ENCODE measurements at regions not wholly inside any gene's neighbourhood (a gene's known extent, or its start where the extent isn't known, plus 50 kb on each side); places are given as distances from the start of the nearest gene placed in this dataset.
"Not testable (repeated sequence)": the region's sequence is repeated elsewhere in the genome, so short reads cannot be mapped to it uniquely, and the experiment has no call there.

GRCh38 chr3:65265942-65266590, 578.3 kb upstream of the ADAMTS9 start:
- H3K36me3 ChIP-seq (ENCODE audit: control insufficient read depth, insufficient read depth, low read length): no peaks in the 10 kb centered on the region
- no peak overlapping the region for H3K9ac ChIP-seq
- no peak for TF ChIP-seq CTCF (IDR thresholded peaks at IDR 0.05)
- no peak overlapping the region for H3K4me3 ChIP-seq (ENCODE audit: low read depth, low read length)
- no peak overlapping the region for H3K4me2 ChIP-seq (ENCODE audit: low read length)
- H3K4me1 ChIP-seq: peaks cover 13% of the 10 kb centered on the region
- no peak overlapping the region for H3K27ac ChIP-seq
- H3K9me3 ChIP-seq (ENCODE audit: control insufficient read depth, low read length): no peaks in the 10 kb centered on the region
- H3K27me3 ChIP-seq (ENCODE audit: control insufficient read depth, insufficient read depth, low read length): no peaks in the 10 kb centered on the region
- no peaks in the 10 kb centered on the region for H3K79me2 ChIP-seq
- H2AFZ ChIP-seq: no peak overlapping the region

- no peak for TF ChIP-seq CTCF (IDR thresholded peaks at IDR 0.05)
- Histone ChIP-seq H3K4me3 (ENCODE audit: low read depth, low read length) (no peak overlapping the region), H3K27ac (no peak overlapping the region), H3K4me1 (peaks cover 13% of the 10 kb centered on the region), H3K36me3 (ENCODE audit: control insufficient read depth, insufficient read depth, low read length) (no peaks in the 10 kb centered on the region), H3K9me3 (ENCODE audit: control insufficient read depth, low read length) (no peaks in the 10 kb centered on the region), H3K4me2 (ENCODE audit: low read length) (no peak overlapping the region), H3K9ac (no peak overlapping the region), H3K27me3 (ENCODE audit: control insufficient read depth, insufficient read depth, low read length) (no peaks in the 10 kb centered on the region), H2AFZ (no peak overlapping the region), H3K79me2 (no peaks in the 10 kb centered on the region)
These were observed 577.7 kb upstream of the ADAMTS9 start for GRCh38 chr3:65265511-65265910.

- no peak overlapping the region for H3K4me3 ChIP-seq (ENCODE audit: low read depth, low read length)
- no peak for TF ChIP-seq CTCF (IDR thresholded peaks at IDR 0.05)
These were observed 574.7 kb upstream of the ADAMTS9 start for GRCh38 chr3:65262548-65262947.

GRCh38 chr3:65259946-65260345, 572.1 kb upstream of the ADAMTS9 start:
- Histone ChIP-seq H3K9ac (no peak overlapping the region), H3K79me2 (no peaks in the 10 kb centered on the region), H2AFZ (peak overlapping the region; percentile 50), H3K36me3 (ENCODE audit: control insufficient read depth, insufficient read depth, low read length) (no peaks in the 10 kb centered on the region), H3K4me3 (ENCODE audit: low read depth, low read length) (no peak overlapping the region), H3K4me1 (no peaks in the 10 kb centered on the region), H3K4me2 (ENCODE audit: low read length) (no peak overlapping the region), H3K27me3 (ENCODE audit: control insufficient read depth, insufficient read depth, low read length) (no peaks in the 10 kb centered on the region), H3K27ac (no peak overlapping the region), H3K9me3 (ENCODE audit: control insufficient read depth, low read length) (no peaks in the 10 kb centered on the region)
- no peak for TF ChIP-seq CTCF (IDR thresholded peaks at IDR 0.05)

More at GRCh38 chr3:65262548-65262947, 574.7 kb upstream of the ADAMTS9 start:
- Histone ChIP-seq H3K27me3 (ENCODE audit: control insufficient read depth, insufficient read depth, low read length) (no peaks in the 10 kb centered on the region), H3K9ac (no peak overlapping the region), H3K36me3 (ENCODE audit: control insufficient read depth, insufficient read depth, low read length) (no peaks in the 10 kb centered on the region), H2AFZ (no peak overlapping the region), H3K27ac (no peak overlapping the region), H3K4me1 (no peaks in the 10 kb centered on the region), H3K9me3 (ENCODE audit: control insufficient read depth, low read length) (no peaks in the 10 kb centered on the region), H3K79me2 (no peaks in the 10 kb centered on the region), H3K4me2 (ENCODE audit: low read length) (no peak overlapping the region)

GRCh38 chr3:65252914-65253313, 565.1 kb upstream of the ADAMTS9 start:
- H3K4me3 ChIP-seq (ENCODE audit: low read depth, low read length); H3K9me3 ChIP-seq (ENCODE audit: control insufficient read depth, low read length); H3K4me2 ChIP-seq (ENCODE audit: low read length); H3K27ac ChIP-seq; H3K36me3 ChIP-seq (ENCODE audit: control insufficient read depth, insufficient read depth, low read length); H3K9ac ChIP-seq; H3K79me2 ChIP-seq; H2AFZ ChIP-seq; H3K4me1 ChIP-seq; H3K27me3 ChIP-seq (ENCODE audit: control insufficient read depth, insufficient read depth, low read length): not testable (repeated sequence)

Measured in parathyroid adenoma (tissue), 2 donors.